CD4-positive, alpha-beta T cell treated with Interleukin-15 for 1 hour (primary cell): ENCODE measurements at regions not wholly inside any gene's neighbourhood (a gene's known extent, or its start where the extent isn't known, plus 50 kb on each side); places are given as distances from the start of the nearest gene placed in this dataset.
"Not testable (repeated sequence)": the region's sequence is repeated elsewhere in the genome, so short reads cannot be mapped to it uniquely, and the experiment has no call there.

Experiments
- DNase-seq: peaks from one replicate; pipeline ENCODE4 v3.0.0-alpha.2; 2020

- DNase-seq, result no peak
Measured at GRCh38 chr3:106840319-106840718, 536.9 kb upstream of the CCDC54 start.

GRCh38 chr3:106842151-106842550 is 535.1 kb upstream of the CCDC54 start:
- no peak for DNase-seq

- no peak for DNase-seq
Measured at GRCh38 chr3:106844638-106845037, 532.6 kb upstream of the CCDC54 start.

- DNase-seq, result no peak
Measured at GRCh38 chr3:106848099-106848498, 529.1 kb upstream of the CCDC54 start.

- no peak for DNase-seq
Measured at GRCh38 chr3:106850437-106850836, 526.8 kb upstream of the CCDC54 start.

- not testable (repeated sequence) for DNase-seq
Measured at GRCh38 chr3:106858321-106858720, 518.9 kb upstream of the CCDC54 start.

GRCh38 chr3:106860182-106860581 is 517.1 kb upstream of the CCDC54 start:
- DNase-seq, result no peak

- no peak for DNase-seq
Measured at GRCh38 chr3:106862067-106862466, 515.2 kb upstream of the CCDC54 start.

GRCh38 chr3:106877627-106878026 is 499.6 kb upstream of the CCDC54 start:
- DNase-seq, result no peak

GRCh38 chr3:106880206-106880605 is 497.0 kb upstream of the CCDC54 start:
- DNase-seq, result no peak

GRCh38 chr3:106881186-106881585 is 496.1 kb upstream of the CCDC54 start:
- no peak for DNase-seq

GRCh38 chr3:106882297-106882696 is 494.9 kb upstream of the CCDC54 start:
- no peak for DNase-seq

GRCh38 chr3:106906074-106906473 is 471.2 kb upstream of the CCDC54 start:
- no peak for DNase-seq

- DNase-seq, result no peak
Measured at GRCh38 chr3:106908181-106908938, 468.9 kb upstream of the CCDC54 start.

- DNase-seq, result no peak
Measured at GRCh38 chr3:106913111-106913698, 464.0 kb upstream of the CCDC54 start.

GRCh38 chr3:106913966-106914365 is 463.3 kb upstream of the CCDC54 start:
- DNase-seq, result no peak

- DNase-seq, result no peak
Measured at GRCh38 chr3:106920609-106921008, 456.6 kb upstream of the CCDC54 start.

GRCh38 chr3:106929081-106929480 is 448.2 kb upstream of the CCDC54 start:
- no peak for DNase-seq

GRCh38 chr3:106930086-106930485 is 447.2 kb upstream of the CCDC54 start:
- no peak for DNase-seq

- DNase-seq, result no peak
Measured at GRCh38 chr3:106931904-106932303, 445.3 kb upstream of the CCDC54 start.

GRCh38 chr3:106936337-106936736 is 440.9 kb upstream of the CCDC54 start:
- no peak for DNase-seq

GRCh38 chr3:106942051-106942450 is 435.2 kb upstream of the CCDC54 start:
- no peak for DNase-seq

GRCh38 chr3:106943071-106943470 is 434.2 kb upstream of the CCDC54 start:
- no peak for DNase-seq

- no peak for DNase-seq
Measured at GRCh38 chr3:106945435-106945834, 431.8 kb upstream of the CCDC54 start.

GRCh38 chr3:106946866-106947265 is 430.4 kb upstream of the CCDC54 start:
- DNase-seq, result no peak
